Activated CD4-positive, alpha-beta T cell treated with anti-CD3 and anti-CD28 coated beads, Interleukin-2, amount 50 U/mL, for 1 hour (primary cell): ENCODE measurements at regions not wholly inside any gene's neighbourhood (a gene's known extent, or its start where the extent isn't known, plus 50 kb on each side); places are given as distances from the start of the nearest gene placed in this dataset.
"Not testable (repeated sequence)": the region's sequence is repeated elsewhere in the genome, so short reads cannot be mapped to it uniquely, and the experiment has no call there.

ENCODE experiments used
- DNase-seq: peaks from one replicate; pipeline ENCODE4 v3.0.0-alpha.2; 2020

DNA sequence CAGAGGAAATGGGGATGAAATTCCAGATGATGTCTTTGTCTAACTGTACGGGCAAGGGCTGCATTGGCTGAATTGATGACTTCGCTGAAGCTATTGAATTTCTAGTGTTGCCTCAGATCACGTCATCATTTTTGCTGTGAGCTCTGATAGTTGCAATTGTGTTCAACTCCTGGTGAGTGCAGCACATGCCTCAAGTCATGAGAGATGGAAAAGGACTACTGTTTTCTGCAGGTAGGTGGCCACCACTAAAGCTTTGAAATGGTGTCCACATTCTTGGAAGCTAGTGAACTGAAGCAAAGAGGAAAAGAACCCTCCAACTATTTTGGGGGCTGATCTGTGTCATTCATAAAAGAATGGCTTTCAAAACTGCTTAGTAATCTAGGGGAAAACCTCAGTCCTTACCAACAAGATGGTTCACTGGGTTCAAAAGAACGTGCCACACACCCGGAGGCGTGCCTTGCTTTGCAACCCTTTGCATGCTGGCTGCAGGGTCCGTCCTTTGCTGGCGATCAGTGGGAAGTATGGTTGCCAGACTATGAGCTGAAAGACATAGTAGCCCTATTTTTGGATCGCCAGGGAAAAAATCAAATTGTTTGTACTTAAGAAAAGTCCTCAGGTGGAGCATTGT is 88.1 kb upstream of the STOX2 start:
- DNase-seq: no peak

GRCh38 chr4:183818591-183818990 is 86.5 kb upstream of the STOX2 start:
- not testable (repeated sequence) for DNase-seq

GRCh38 chr4:183821076-183821853 is 83.8 kb upstream of the STOX2 start:
- no peak for DNase-seq

DNA sequence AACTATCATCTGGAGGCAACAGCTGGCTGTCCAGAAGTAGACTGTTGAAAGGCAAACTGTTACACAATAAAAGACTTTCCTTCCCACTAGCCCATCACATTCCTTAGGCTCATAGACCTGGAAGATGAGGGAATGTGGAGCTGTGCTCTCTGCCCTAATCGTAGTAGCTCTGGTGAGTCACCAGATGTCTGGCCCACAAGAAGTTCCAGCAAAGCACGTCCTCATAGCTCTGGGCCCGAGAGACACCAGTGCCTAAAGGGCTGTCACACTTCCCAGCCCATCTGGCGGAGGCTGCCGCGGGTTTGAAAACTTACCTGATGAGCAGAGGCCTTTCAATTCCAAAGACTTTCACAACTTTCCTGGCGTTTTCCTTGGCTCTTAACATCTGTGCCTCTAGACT is 81.7 kb upstream of the STOX2 start:
- DNase-seq: no peak

- DNase-seq: no peak
Observed at GRCh38 chr4:183825346-183825745, 79.8 kb upstream of the STOX2 start.

GRCh38 chr4:183826461-183826860 is 78.6 kb upstream of the STOX2 start:
- DNase-seq: no peak

- no peak for DNase-seq
Observed at GRCh38 chr4:183828125-183828524, 77.0 kb upstream of the STOX2 start.

GRCh38 chr4:183828839-183829238 is 76.3 kb upstream of the STOX2 start:
- DNase-seq: no peak

GRCh38 chr4:183830438-183830985 is 74.6 kb upstream of the STOX2 start:
- no peak for DNase-seq

- DNase-seq: no peak
Observed at GRCh38 chr4:183831026-183831446, 74.1 kb upstream of the STOX2 start.

DNA sequence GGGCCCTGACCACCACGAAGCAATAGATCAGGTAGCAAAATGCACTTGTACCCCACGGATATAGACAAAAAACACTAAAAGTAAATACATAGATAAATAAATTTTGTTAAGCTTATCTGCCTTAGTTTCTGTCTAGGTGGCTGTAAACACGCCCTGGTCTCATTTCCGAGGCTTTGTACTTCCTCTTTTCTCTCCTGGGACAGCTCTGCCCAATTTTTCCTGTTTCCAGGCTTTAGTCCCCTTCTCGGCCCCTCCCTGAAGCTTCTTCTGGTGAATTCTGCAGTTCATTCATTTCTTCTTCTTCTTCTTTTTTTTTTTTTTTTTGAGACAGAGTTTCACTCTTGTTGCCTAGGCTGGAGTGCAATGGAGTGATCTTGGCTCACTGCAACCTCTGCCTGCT is 73.4 kb upstream of the STOX2 start:
- DNase-seq: no peak

DNA sequence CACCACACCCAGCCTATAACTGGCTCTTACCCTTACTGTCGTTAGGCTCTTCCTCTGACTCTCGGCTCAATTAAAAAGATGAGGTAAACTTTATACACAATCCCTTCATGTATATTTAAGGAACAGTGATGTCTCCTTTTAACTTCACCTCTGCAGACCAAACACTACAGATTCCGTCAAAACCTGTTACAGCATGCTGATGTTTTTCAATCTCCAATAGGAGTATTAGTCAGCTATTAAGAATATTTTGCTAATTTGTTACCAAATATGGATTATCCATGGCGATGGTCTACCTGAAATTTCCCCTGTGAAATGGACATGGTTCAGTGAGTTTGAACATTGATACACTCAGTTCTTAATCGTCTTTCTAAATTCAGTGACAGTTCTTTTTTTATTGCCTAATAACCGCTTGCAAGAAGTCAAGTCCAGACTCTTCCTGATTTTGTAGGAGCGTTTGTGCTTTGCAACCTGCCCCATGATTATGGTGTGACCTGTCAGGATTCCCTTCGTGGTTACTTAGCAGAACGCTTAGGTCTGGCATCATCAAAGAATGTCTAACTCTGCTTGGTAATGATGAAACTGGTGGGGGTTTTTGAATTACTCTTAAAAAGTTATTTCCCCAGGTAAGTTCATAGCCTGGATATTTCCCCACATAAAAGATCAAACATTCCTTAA is 72.2 kb upstream of the STOX2 start:
- DNase-seq: no peak

DNA sequence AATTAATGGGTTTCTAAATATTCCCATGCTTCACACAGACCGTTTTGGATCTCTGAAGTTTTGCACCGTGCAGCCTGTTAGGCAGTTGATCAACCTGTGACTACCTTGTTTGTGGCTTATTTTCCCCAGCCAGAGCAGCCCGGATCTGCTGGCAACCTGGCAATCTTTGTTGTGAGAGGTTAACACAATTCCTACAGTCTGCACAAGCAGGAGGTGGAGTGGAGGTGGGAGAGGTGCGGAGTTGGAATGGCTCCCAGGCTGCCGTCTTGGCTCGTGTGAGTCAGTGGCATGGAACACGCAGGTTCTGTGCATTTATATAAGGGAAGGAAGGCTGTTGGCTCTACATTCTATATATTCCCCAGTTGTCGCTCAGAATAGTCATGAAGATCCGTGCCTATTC is 70.9 kb upstream of the STOX2 start:
- no peak for DNase-seq

DNA sequence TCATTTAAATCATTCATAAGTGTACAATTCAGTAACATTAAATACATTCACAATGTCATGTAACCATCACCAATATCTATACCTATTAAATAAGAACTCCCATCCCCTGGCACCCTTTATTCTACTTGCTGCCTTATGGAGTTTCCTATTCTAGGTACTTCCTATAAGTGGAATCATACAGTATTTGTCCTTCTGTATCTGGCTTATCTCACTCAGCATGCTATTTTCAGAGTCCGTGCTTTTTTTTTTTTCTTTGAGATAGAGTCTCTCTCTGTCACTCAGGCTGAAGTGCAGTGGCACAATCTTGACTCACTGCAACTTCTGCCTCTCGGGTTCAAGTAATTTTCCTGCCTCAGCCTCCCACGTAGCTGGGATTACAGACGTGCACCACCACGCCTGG is 67.9 kb upstream of the STOX2 start:
- DNase-seq: no peak

GRCh38 chr4:183838987-183839712 is 66.0 kb upstream of the STOX2 start:
- DNase-seq: no peak

DNA sequence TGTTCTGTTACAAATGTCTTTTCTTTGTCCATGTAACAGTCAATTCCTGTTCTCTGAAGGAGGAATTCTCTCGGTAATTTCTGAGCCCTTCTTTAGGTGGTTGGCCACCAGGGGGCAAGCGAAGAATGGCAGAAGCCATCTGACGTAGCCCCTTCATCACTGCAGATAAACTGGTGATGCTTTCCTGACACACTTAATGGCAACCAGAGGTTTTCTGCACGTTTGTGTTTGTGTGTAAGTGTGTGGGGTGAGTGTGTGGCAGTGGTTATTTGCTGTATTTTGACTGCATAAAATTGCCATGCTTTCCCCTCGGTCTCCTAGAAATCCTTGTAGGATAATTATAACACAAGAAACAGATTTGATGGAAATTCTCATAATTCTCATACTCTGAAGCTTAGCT is 64.8 kb upstream of the STOX2 start:
- peak; percentile 56 for DNase-seq

DNA sequence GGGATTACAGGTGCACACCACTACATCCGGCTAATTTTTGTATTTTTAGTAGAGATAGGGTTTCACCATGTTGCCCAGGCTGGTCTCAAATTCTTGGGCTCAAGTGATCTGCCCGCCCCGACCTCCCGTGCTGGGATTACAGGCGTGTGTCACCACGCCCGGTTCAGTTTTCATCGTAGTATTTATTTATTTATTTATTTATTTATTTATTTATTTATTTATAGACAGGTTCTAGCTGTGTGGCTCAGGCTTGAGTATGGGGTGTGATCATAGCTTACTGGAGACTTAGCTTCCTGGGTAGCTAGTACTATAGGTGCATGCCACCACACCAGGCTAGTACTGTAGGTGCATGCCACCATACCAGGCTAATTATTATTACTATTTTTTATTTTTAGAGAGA is 64.1 kb upstream of the STOX2 start:
- DNase-seq: no peak

DNA sequence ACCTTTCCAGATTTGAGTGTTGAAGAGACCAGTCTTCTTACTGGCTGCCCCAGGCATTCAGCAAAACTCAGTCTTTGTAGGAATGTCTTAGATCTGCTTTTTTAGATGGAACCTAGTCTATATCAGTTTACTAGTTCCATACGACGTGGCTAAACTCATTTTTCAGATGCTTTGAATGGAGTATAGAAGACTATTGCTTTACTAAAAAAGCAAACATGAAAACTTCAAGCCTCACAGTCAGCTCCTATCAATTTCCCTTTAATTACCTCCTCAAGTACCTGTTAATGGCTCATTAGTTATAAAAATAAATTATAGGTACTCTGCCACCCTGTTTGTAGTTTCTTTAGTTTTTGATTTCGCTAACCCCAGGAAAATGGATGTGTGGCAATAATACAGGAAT is 63.0 kb upstream of the STOX2 start:
- no peak for DNase-seq

DNA sequence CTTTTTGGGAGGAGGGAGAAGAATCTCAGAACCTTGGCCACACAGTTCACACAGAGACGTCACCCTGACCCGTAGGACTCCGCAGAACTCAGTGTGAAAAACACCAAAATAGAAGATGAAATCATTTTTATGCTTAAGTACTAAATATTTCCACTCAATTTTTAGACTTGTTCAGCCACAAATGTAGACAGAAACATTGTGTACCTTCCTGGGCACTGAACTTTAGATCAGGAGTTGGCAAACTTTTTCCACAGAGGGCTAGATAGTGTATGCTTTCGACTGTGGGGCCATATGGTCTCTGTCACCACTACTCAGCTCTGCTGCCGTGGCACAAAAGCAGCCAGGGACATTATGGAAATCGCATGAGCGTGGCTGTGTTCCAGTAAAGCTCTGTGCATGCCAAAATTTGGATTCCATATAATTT is 61.8 kb upstream of the STOX2 start:
- no peak for DNase-seq

- DNase-seq: no peak
Observed at GRCh38 chr4:183846951-183847350, 58.2 kb upstream of the STOX2 start.

GRCh38 chr4:183848805-183849204 is 56.3 kb upstream of the STOX2 start:
- DNase-seq: no peak

DNA sequence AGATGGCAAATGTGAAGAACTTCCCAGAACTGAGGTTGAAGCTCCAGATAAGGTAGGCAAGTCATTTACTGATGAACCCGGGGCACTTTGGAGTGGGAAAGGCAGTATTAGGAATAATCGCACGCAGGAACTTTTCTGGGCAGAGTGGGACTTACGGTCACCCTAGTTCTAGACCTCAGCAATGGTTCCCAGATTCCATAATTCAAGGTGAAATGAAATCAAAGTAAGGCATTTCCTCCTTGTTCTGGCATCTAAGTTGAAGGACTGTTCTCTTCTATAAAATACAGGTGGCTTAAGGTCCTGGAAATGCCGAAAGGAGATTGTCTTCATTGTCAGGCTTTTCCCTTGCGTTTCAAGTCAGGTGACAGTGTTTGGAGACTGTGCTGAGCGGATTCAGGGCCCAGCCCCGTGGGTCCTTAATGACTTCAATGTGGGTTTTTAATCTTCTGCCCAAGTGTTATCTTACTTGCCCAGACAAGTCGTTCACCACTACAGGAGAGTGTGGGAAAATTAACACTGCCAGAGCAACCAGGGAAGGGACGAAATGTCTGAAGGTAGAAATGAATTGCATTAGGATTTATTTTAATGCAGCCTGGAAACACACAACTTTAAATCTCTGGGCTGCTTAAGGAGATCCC is 52.1 kb upstream of the STOX2 start:
- DNase-seq: no peak

DNA sequence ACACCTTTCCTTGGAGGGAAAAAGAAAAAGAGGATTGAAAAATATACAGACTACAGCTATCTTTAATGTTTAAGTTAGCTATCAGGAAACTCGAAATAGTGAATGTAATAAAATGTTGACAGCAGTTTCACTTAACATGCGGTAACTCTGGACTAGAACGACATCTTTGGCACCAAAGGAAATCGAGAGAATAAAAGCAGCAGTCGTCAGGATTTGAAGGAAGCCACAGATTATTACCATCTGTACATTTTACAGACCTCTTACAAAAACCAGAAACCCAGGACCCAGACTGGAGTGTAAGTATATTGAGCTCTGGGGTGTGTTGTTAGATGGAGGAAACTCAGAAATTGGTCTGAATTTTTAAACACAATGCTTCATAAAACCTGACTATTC is 51.6 kb upstream of the STOX2 start:
- DNase-seq: no peak
